SK-N-SH (cell line): ENCODE measurements at regions not wholly inside any gene's neighbourhood (a gene's known extent, or its start where the extent isn't known, plus 50 kb on each side); places are given as distances from the start of the nearest gene placed in this dataset.

Experiments used
- CTCF ChIA-PET: fragments of 300-600, 350-600 bp; formaldehyde crosslinking; extraction: SDS; loops from one replicate; lab custom pipeline; 2021; lab: Yijun Ruan, JAX
- POLR2A ChIA-PET: fragments of 350-600 bp; sonication (Branson Sonifier 250); formaldehyde crosslinking; extraction: SDS; loops from one replicate; lab custom pipeline; 2020; ENCODE audit warnings: antibody characterized with exemption, inconsistent platforms; lab: Yijun Ruan, JAX
- DNase-seq: peaks from one replicate; pipeline ENCODE4 v3.0.0; 2012
- H2AFZ ChIP-seq: fragments of 200-600 bp; sonication (generic); 2 replicates; pipeline ENCODE4 v1.8.1; 2016; ENCODE audit warnings: antibody characterized with exemption, mild to moderate bottlenecking, low read depth
- H3F3A ChIP-seq: fragments of 200-600 bp; sonication (generic); replicated peaks from 2 replicates; pipeline ENCODE3; 2016; ENCODE audit warnings: antibody characterized with exemption, mild to moderate bottlenecking; ENCODE audit not compliant: insufficient read depth
- H3K27ac ChIP-seq, 2 experiments: fragments of 200-500 bp in 1 of 2; fragments of 200-600 bp in 1 of 2; sonication (Bioruptor generic) in 1 of 2; sonication (generic), shearing (Covaris generic) in 1 of 2; 2 replicates each; pipeline versions ENCODE4 v1.5.1 to v1.6.1; 2014 to 2016; ENCODE audit warnings: low read depth in 2 of 2, inconsistent platforms in 1 of 2, low read length in 1 of 2, mild to moderate bottlenecking in 1 of 2, mixed read lengths in 1 of 2
- H3K27me3 ChIP-seq: fragments of 200-600 bp; sonication (generic), shearing (Covaris generic); 2 replicates; pipeline ENCODE4 v1.6.1; 2016; ENCODE audit warnings: mixed run types; ENCODE audit not compliant: insufficient read depth
- H3K36me3 ChIP-seq, 2 experiments: fragments of 200-500 bp in 1 of 2; fragments of 200-600 bp in 1 of 2; sonication (Bioruptor generic) in 1 of 2; sonication (generic) in 1 of 2; replicated peaks in 1 of 2; 2 replicates each; pipeline versions ENCODE3 to v1.5.1; 2014 to 2016; ENCODE audit warnings: low read length in 1 of 2, mild to moderate bottlenecking in 1 of 2; ENCODE audit not compliant: insufficient read depth in 2 of 2, control insufficient read depth in 1 of 2
- H3K4me1 ChIP-seq, 2 experiments: fragments of 200-500 bp in 1 of 2; fragments of 200-600 bp in 1 of 2; sonication (Bioruptor generic) in 1 of 2; sonication (generic), shearing (Covaris generic) in 1 of 2; 2 replicates each; pipeline versions ENCODE4 v1.5.1 to v1.6.1; 2014 to 2016; ENCODE audit warnings: low read depth in 1 of 2, low read length in 1 of 2, mixed run types in 1 of 2; ENCODE audit not compliant: insufficient read depth in 2 of 2, control insufficient read depth in 1 of 2
- H3K4me2 ChIP-seq: fragments of 200-600 bp; sonication (generic), shearing (Covaris generic); 2 replicates; pipeline ENCODE4 v1.6.1; 2017; ENCODE audit warnings: mixed run types
- H3K4me3 ChIP-seq, 2 experiments: fragments of 200-500 bp in 1 of 2; fragments of 200-600 bp in 1 of 2; sonication (Bioruptor generic) in 1 of 2; sonication (generic), shearing (Covaris generic) in 1 of 2; 2 replicates each; pipeline versions ENCODE4 v1.5.1 to v1.8.1; 2014 to 2016; ENCODE audit warnings: low read depth in 2 of 2, inconsistent platforms in 1 of 2, low read length in 1 of 2, mild to moderate bottlenecking in 1 of 2, mixed read lengths in 1 of 2, moderate library complexity in 1 of 2
- H3K79me2 ChIP-seq: fragments of 200-600 bp; sonication (generic); 2 replicates; pipeline ENCODE4 v1.8.1; 2017; ENCODE audit warnings: mild to moderate bottlenecking; ENCODE audit not compliant: insufficient read depth
- H3K9ac ChIP-seq: fragments of 200-600 bp; sonication (generic); 2 replicates; pipeline ENCODE4 v1.6.1; 2017; ENCODE audit warnings: mixed run types
- H3K9me2 ChIP-seq: fragments of 200-600 bp; sonication (generic); 2 replicates; pipeline ENCODE4 v1.6.1; 2017; ENCODE audit warnings: mixed run types
- H3K9me3 ChIP-seq: fragments of 200-600 bp; sonication (generic); 2 replicates; pipeline ENCODE4 v1.6.1; 2017; ENCODE audit warnings: mixed run types, mild to moderate bottlenecking, moderate library complexity
- H4K20me1 ChIP-seq: fragments of 200-600 bp; sonication (generic); 2 replicates; pipeline ENCODE4 v1.6.1; 2017; ENCODE audit warnings: mild to moderate bottlenecking, mixed run types; ENCODE audit not compliant: insufficient read depth
- ELF1 ChIP-seq: IDR thresholded peaks from 2 replicates; pipeline ENCODE4 v1.4.0; 2012
- EP300 ChIP-seq, 2 experiments: IDR thresholded peaks; 2 replicates each; pipeline versions ENCODE4 v1.4.0 to v1.6.1; 2012; ENCODE audit warnings: borderline replicate concordance in 1 of 2, low read depth in 1 of 2, low read length in 1 of 2
- EZH2phosphoT487 ChIP-seq: fragments of 200-600 bp; sonication (generic); IDR thresholded peaks from 2 replicates; pipeline ENCODE4 v1.6.1; 2017; ENCODE audit warnings: low read depth, mixed run types, mild to moderate bottlenecking, antibody characterized with exemption, moderate library complexity, borderline replicate concordance
- FOSL2 ChIP-seq: IDR thresholded peaks from 2 replicates; pipeline ENCODE4 v1.4.0; 2012; ENCODE audit warnings: low read depth, mild to moderate bottlenecking, moderate library complexity, borderline replicate concordance
- FOXM1 ChIP-seq: IDR thresholded peaks from 2 replicates; pipeline ENCODE4 v1.4.0; 2012; ENCODE audit warnings: low read depth, mild to moderate bottlenecking
- GATA2 ChIP-seq: sonication (generic); formaldehyde crosslinking; IDR thresholded peaks from 2 replicates; pipeline ENCODE4 v1.5.0; 2020; ENCODE audit warnings: mild to moderate bottlenecking, missing genetic modification reagents
- JUND ChIP-seq: IDR thresholded peaks from 2 replicates; pipeline ENCODE4 v1.4.0; 2012
- NFIC ChIP-seq: IDR thresholded peaks from 2 replicates; pipeline ENCODE4 v1.4.0; 2012; ENCODE audit warnings: borderline replicate concordance
- POLR2AphosphoS5 ChIP-seq: IDR thresholded peaks from 2 replicates; pipeline ENCODE4 v1.6.1; 2012; ENCODE audit warnings: low read depth, low read length
- RAD21 ChIP-seq: IDR thresholded peaks from 2 replicates; pipeline ENCODE4 v1.6.1; 2012; ENCODE audit warnings: mild to moderate bottlenecking, low read length
- RCOR1 ChIP-seq: fragments of 150-350 bp; IDR thresholded peaks from 2 replicates; pipeline ENCODE4 v1.6.1; 2017; ENCODE audit warnings: antibody characterized with exemption, low read length
- RFX5 ChIP-seq: IDR thresholded peaks from 2 replicates; pipeline ENCODE4 v1.6.1; 2012; ENCODE audit warnings: mild to moderate bottlenecking, improper control_type of control experiment, low read length
- TCF12 ChIP-seq: IDR thresholded peaks from 2 replicates; pipeline ENCODE4 v1.4.0; 2012
- TEAD4 ChIP-seq: IDR thresholded peaks from 2 replicates; pipeline ENCODE4 v1.4.0; 2012; ENCODE audit warnings: mild to moderate bottlenecking, borderline replicate concordance; ENCODE audit not compliant: insufficient read depth
- WGBS: methylation state at CpG from one replicate; pipeline ENCODE4 v1.1.6; 2017; ENCODE audit warnings: low lambda C conversion rate; 5-methylcytosine and 5-hydroxymethylcytosine counted together
- TF ChIP-seq, protein P1 (sequence below): IDR thresholded peaks from 2 replicates; pipeline ENCODE4 v1.4.0; 2012; ENCODE audit warnings: low read depth, borderline replicate concordance
- TF ChIP-seq, protein P2 (sequence below): fragments of 150-350 bp; IDR thresholded peaks from 2 replicates; pipeline ENCODE4 v1.6.1; 2016; ENCODE audit warnings: mild to moderate bottlenecking, low read depth, low read length
- TF ChIP-seq, protein P3 (sequence below): fragments of 200-600 bp; sonication (generic); IDR thresholded peaks from 2 replicates; pipeline ENCODE4 v1.6.1; 2017; ENCODE audit warnings: antibody characterized with exemption, mild to moderate bottlenecking, moderate library complexity
- TF ChIP-seq, protein P4 (sequence below): IDR thresholded peaks from 2 replicates; pipeline ENCODE4 v1.4.0; 2012; ENCODE audit warnings: low read depth

DNA sequence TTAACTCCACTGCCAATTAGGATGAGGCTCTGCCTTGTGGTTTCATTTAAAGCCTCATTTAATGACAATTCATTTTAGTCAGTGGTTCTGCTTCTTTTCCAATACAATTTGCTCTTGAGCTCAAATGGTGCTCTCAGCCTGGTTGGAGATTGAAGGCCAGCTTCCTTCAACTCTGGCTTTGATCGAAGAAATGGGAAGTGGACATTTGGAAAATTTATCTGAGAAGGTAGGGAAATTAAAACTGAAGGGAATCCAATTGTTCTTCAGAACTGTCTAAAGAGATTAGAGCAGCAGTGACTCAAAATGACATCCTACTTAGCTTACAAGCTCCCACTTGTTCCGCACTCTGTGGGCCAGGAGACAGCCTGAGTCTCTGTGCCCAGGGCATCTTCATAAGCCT, 206.8 kb downstream of the SMARCA1 start (continued):
- no peak for TF ChIP-seq FOXM1
- TF ChIP-seq, protein P1, sequence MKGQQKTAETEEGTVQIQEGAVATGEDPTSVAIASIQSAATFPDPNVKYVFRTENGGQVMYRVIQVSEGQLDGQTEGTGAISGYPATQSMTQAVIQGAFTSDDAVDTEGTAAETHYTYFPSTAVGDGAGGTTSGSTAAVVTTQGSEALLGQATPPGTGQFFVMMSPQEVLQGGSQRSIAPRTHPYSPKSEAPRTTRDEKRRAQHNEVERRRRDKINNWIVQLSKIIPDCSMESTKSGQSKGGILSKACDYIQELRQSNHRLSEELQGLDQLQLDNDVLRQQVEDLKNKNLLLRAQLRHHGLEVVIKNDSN = no peak
- TF ChIP-seq EP300 (IDR thresholded peaks at IDR 0.05; ENCODE audit: borderline replicate concordance in 1 of 2, low read depth in 1 of 2, low read length in 1 of 2) = no peak

DNA sequence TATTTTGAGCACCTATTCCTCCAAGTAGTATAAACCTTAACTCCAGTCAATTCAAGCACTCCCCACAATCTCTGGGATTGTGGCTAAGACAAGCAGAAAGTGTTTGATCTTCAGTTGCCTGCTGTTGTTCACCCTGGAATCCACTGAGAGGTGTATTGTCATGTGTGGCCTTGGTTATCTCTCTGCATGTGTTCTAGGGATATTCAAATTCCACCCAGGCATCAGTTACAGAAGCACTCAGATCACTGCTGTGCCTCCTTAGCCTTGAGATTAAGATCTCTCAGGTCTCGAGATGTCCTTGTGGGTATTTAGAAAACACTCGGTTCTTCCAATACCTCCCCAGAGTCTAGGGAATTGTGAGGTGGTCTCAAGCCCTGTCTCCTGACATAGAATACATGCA, 213.3 kb downstream of the SMARCA1 start:
- Histone ChIP-seq H3K36me3 (no peaks in the 10 kb centered on the region), H3K9me3 (no peaks in the 10 kb centered on the region), H3K27ac (no peak overlapping the region), H3K4me1 (no peaks in the 10 kb centered on the region), H3K9me2 (no peaks in the 10 kb centered on the region), H3K4me2 (no peak overlapping the region), H3K4me3 (no peak overlapping the region), H3K79me2 (no peaks in the 10 kb centered on the region), H3K9ac (no peak overlapping the region), H3K27me3 (no peaks in the 10 kb centered on the region), H3F3A (no peaks in the 10 kb centered on the region), H2AFZ (no peak overlapping the region), H4K20me1 (no peaks in the 10 kb centered on the region)
- WGBS = 20% methylated on average over 2 of the region's 2 CpGs
- TF ChIP-seq NFIC (no peak), RCOR1 (no peak), TEAD4 (no peak), ELF1 (no peak), TCF12 (no peak), RAD21 (no peak), RFX5 (no peak), FOSL2 (no peak), GATA2 (CRISPR knock-in tag) (no peak), EZH2phosphoT487 (no peak), JUND (no peak), POLR2AphosphoS5 (no peak)
- TF ChIP-seq, protein P2, sequence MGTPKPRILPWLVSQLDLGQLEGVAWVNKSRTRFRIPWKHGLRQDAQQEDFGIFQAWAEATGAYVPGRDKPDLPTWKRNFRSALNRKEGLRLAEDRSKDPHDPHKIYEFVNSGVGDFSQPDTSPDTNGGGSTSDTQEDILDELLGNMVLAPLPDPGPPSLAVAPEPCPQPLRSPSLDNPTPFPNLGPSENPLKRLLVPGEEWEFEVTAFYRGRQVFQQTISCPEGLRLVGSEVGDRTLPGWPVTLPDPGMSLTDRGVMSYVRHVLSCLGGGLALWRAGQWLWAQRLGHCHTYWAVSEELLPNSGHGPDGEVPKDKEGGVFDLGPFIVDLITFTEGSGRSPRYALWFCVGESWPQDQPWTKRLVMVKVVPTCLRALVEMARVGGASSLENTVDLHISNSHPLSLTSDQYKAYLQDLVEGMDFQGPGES = no peak
- TF ChIP-seq, protein P3, sequence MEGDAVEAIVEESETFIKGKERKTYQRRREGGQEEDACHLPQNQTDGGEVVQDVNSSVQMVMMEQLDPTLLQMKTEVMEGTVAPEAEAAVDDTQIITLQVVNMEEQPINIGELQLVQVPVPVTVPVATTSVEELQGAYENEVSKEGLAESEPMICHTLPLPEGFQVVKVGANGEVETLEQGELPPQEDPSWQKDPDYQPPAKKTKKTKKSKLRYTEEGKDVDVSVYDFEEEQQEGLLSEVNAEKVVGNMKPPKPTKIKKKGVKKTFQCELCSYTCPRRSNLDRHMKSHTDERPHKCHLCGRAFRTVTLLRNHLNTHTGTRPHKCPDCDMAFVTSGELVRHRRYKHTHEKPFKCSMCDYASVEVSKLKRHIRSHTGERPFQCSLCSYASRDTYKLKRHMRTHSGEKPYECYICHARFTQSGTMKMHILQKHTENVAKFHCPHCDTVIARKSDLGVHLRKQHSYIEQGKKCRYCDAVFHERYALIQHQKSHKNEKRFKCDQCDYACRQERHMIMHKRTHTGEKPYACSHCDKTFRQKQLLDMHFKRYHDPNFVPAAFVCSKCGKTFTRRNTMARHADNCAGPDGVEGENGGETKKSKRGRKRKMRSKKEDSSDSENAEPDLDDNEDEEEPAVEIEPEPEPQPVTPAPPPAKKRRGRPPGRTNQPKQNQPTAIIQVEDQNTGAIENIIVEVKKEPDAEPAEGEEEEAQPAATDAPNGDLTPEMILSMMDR = no peak
- TF ChIP-seq, protein P1 = no peak
- TF ChIP-seq, protein P4, sequence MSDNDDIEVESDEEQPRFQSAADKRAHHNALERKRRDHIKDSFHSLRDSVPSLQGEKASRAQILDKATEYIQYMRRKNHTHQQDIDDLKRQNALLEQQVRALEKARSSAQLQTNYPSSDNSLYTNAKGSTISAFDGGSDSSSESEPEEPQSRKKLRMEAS = no peak
- no peak for DNase-seq
- CTCF ChIA-PET = no interaction called here
- POLR2A ChIA-PET = no interaction called here
